ENCODE measurements at regions not wholly inside any gene's neighbourhood (a gene's known extent, or its start where the extent isn't known, plus 50 kb on each side); places are given as distances from the start of the nearest gene placed in this dataset.

DNA sequence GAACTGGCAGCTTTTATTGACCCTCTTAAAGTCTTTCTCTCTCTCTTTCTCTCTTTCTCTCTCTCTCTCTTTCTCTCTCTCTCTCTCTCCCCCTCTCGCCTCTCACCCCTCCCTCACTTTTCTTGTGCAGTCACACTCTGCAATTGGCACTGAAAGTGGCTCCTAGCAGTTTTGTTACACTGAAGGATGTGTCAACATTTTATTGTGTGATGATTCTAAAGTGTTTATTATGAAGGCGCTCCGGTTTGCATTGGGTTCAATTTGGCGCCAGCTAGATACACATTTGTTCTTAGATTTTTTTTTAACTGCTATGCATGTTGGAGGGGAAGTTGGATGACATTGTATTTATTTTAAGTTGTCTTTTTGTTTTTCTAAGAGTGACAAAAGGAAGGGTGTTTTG is 64.0 kb upstream of the CHRM3 start:
- Histone ChIP-seq H3K9me3 (ENCODE audit: insufficient read depth, low read depth, low read length) (no peaks in the 10 kb centered on the region), H3K4me1 (ENCODE audit: insufficient read depth, low read length) (no peaks in the 10 kb centered on the region), H3K4me3 (ENCODE audit: low read length) (no peak overlapping the region), H3K36me3 (ENCODE audit: insufficient read depth, low read depth, low read length) (no peaks in the 10 kb centered on the region), H3K27ac (ENCODE audit: low read length) (no peak overlapping the region), H3K9ac (ENCODE audit: low read depth, low read length) (no peak overlapping the region), H3K27me3 (ENCODE audit: insufficient read depth, low read length) (no peaks in the 10 kb centered on the region)

DNA sequence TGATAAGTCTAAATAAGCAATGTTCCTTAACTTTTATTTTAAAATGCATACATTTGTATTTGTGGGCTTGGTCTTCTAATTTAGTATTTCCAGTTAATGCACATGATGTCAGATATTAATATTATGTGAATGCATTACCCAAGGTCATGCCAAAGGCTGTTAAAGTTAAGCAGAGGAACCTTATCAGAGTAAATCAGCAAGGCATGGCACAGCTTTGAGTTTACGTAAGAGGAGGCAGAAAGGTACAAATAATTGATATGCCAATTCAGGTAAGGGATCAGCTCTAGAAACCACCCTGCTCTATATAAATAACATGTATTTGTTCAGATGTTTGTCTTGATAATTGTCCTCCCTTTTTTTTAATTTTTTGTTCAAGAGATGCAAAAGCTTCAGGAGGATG is 64.5 kb upstream of the CHRM3 start:
- no peak overlapping the region for H3K4me3 ChIP-seq (ENCODE audit: low read length)
- H3K4me1 ChIP-seq (ENCODE audit: insufficient read depth, low read length), result no peaks in the 10 kb centered on the region
- no peaks in the 10 kb centered on the region for H3K9me3 ChIP-seq (ENCODE audit: insufficient read depth, low read depth, low read length)
- H3K9ac ChIP-seq (ENCODE audit: low read depth, low read length), result no peak overlapping the region
- H3K27ac ChIP-seq (ENCODE audit: low read length), result no peak overlapping the region
- no peaks in the 10 kb centered on the region for H3K27me3 ChIP-seq (ENCODE audit: insufficient read depth, low read length)
- no peaks in the 10 kb centered on the region for H3K36me3 ChIP-seq (ENCODE audit: insufficient read depth, low read depth, low read length)

DNA sequence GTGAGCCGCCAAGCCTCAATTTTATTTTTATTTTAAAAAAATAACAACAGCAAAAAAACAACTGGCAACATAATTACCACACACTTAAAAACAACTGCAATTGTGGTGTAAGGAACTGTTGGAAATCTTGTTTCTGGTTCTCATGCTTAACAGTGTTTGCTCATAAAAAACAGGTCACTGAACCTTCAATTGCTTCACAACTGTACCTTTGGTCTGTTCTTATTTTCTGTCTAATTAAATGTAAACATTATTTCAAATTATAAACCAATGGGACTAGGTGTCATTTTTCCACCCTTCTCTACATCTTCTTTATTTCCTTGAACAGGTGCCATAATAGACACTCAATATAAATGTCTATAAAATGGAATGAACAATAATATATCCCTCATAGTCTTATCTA is 68.4 kb upstream of the CHRM3 start:
- H3K27ac ChIP-seq (ENCODE audit: low read length), result no peak overlapping the region
- H3K4me1 ChIP-seq (ENCODE audit: insufficient read depth, low read length), result no peaks in the 10 kb centered on the region
- no peaks in the 10 kb centered on the region for H3K9me3 ChIP-seq (ENCODE audit: insufficient read depth, low read depth, low read length)
- H3K27me3 ChIP-seq (ENCODE audit: insufficient read depth, low read length), result no peaks in the 10 kb centered on the region
- H3K4me3 ChIP-seq (ENCODE audit: low read length), result no peak overlapping the region
- H3K36me3 ChIP-seq (ENCODE audit: insufficient read depth, low read depth, low read length), result no peaks in the 10 kb centered on the region
- no peak overlapping the region for H3K9ac ChIP-seq (ENCODE audit: low read depth, low read length)

DNA sequence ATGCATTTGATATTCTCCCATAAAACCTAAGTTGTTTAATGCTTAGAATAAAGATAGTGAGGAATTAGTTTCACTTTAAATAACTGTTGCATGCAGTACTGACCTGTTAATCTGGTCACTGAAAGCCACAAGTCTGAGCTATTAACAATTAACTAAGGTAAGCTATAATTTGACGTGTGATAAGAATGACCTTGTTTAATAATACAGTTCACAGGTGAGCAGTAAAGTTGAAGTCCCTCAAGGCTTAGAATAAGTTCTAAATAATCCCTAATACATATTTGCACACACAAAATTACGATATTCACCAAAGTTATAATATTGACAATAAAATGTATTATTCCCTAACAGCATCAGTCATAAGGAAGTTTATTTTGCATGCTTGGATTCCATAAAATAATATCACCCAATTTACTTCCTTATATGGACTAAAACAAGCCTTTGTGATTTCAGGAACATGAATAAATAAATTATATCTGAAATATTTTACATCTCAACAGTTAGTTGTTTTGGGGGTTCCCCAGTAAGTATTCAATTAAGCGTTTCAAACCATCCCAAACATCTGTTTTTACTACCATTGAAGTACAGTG is 70.6 kb upstream of the CHRM3 start:
- Histone ChIP-seq H3K9me3 (ENCODE audit: insufficient read depth, low read depth, low read length) (no peaks in the 10 kb centered on the region), H3K36me3 (ENCODE audit: insufficient read depth, low read depth, low read length) (no peaks in the 10 kb centered on the region), H3K4me3 (ENCODE audit: low read length) (no peak overlapping the region), H3K27ac (ENCODE audit: low read length) (no peak overlapping the region), H3K4me1 (ENCODE audit: insufficient read depth, low read length) (no peaks in the 10 kb centered on the region), H3K9ac (ENCODE audit: low read depth, low read length) (no peak overlapping the region), H3K27me3 (ENCODE audit: insufficient read depth, low read length) (no peaks in the 10 kb centered on the region)

DNA sequence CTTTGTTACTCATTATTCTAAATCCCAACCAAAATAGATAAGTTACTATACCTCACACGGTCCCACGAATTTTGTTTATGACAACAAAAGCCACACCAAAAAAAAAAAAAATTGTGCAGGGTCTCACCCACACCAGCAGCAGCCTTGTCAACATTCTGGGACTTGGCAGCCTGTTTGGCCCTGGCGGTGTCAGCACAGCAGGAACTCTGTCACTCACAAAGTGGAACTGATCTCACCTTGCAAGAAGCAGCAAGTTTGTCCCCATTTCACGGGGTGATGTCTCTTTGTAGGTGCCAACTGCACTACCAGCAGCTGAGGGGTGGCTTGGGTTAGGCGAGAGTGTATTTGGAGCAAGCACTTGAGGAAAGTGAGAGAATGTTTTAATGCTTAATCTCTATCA is 75.0 kb upstream of the CHRM3 start:
- Histone ChIP-seq H3K9ac (ENCODE audit: low read depth, low read length) (no peak overlapping the region), H3K4me3 (ENCODE audit: low read length) (no peak overlapping the region), H3K27me3 (ENCODE audit: insufficient read depth, low read length) (no peaks in the 10 kb centered on the region), H3K4me1 (ENCODE audit: insufficient read depth, low read length) (no peaks in the 10 kb centered on the region), H3K27ac (ENCODE audit: low read length) (no peak overlapping the region), H3K9me3 (ENCODE audit: insufficient read depth, low read depth, low read length) (no peaks in the 10 kb centered on the region), H3K36me3 (ENCODE audit: insufficient read depth, low read depth, low read length) (no peaks in the 10 kb centered on the region)

DNA sequence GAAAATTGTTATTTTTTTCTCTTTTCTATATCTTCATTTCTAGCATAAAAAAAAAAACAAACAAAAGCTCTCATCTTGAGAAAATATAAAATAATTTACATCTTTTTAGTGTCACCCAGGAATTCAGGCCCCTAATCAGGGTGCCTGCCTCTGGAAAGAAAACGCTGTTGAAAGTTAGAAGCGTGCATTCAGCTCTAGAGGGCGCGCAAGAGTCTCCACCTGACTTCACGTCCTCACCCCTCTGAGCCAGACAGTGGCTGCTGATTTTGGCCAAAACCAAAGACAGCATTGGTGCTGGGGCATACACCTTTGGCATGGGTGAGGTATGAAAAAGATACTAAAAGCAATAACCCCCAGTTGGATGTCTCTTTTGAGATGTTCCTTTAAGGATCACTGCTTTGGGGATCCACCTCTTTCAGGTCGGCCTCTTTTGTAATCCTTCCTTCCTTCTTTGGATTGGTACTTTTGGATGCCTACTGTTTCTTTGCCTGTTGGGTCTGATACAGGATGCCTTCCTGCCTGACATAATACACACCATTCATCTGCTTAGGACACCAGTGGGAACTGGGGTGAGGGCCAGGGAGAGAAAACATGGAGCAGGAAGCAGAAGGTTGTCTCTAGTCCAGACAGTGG is 77.6 kb upstream of the CHRM3 start:
- H3K36me3 ChIP-seq (ENCODE audit: insufficient read depth, low read depth, low read length), result no peaks in the 10 kb centered on the region
- H3K4me1 ChIP-seq (ENCODE audit: insufficient read depth, low read length), result no peaks in the 10 kb centered on the region
- H3K27me3 ChIP-seq (ENCODE audit: insufficient read depth, low read length), result no peaks in the 10 kb centered on the region
- H3K27ac ChIP-seq (ENCODE audit: low read length), result no peak overlapping the region
- no peak overlapping the region for H3K4me3 ChIP-seq (ENCODE audit: low read length)
- no peaks in the 10 kb centered on the region for H3K9me3 ChIP-seq (ENCODE audit: insufficient read depth, low read depth, low read length)
- H3K9ac ChIP-seq (ENCODE audit: low read depth, low read length), result no peak overlapping the region

DNA sequence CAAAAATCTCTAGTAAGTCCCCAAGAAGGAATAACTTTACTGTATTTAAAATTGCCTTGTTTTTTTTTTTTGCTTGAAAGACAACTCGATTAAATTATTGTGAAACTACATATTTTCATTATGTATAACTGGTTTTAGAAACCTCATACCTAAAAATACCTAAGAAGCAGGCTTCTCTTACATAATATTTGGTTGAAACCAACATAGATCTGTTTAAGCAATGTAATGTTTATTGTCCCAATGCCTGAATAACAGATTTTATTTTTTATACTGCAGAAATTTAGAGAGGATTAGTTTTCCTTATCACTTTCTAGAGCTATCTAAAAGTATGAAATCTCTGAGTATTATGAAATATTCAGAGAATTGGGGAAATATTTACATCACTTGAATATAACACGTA is 78.5 kb upstream of the CHRM3 start:
- no peaks in the 10 kb centered on the region for H3K36me3 ChIP-seq (ENCODE audit: insufficient read depth, low read depth, low read length)
- no peaks in the 10 kb centered on the region for H3K4me1 ChIP-seq (ENCODE audit: insufficient read depth, low read length)
- H3K4me3 ChIP-seq (ENCODE audit: low read length), result no peak overlapping the region
- H3K9me3 ChIP-seq (ENCODE audit: insufficient read depth, low read depth, low read length), result no peaks in the 10 kb centered on the region
- no peak overlapping the region for H3K9ac ChIP-seq (ENCODE audit: low read depth, low read length)
- no peak overlapping the region for H3K27ac ChIP-seq (ENCODE audit: low read length)
- no peaks in the 10 kb centered on the region for H3K27me3 ChIP-seq (ENCODE audit: insufficient read depth, low read length)

DNA sequence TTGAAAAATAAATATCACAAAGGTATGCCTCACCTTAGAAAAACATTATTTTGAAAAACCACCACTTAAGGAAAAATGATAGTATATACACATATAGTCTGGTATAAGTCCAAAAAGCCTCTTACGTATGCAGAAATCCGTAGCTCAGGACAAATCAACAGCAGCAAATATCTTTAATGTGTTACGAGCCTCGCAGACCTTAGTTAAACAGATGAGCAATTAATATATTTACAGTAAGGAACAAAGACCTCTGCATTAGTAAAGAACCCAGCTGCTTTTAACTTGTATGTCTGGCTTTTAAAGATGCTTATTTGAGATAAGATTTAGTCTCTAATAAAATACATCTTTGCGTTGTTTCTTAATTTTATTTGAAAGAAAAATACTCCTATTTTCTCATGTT is 79.9 kb upstream of the CHRM3 start:
- H3K4me1 ChIP-seq (ENCODE audit: insufficient read depth, low read length), result no peaks in the 10 kb centered on the region
- H3K27me3 ChIP-seq (ENCODE audit: insufficient read depth, low read length), result no peaks in the 10 kb centered on the region
- no peak overlapping the region for H3K4me3 ChIP-seq (ENCODE audit: low read length)
- no peaks in the 10 kb centered on the region for H3K36me3 ChIP-seq (ENCODE audit: insufficient read depth, low read depth, low read length)
- no peaks in the 10 kb centered on the region for H3K9me3 ChIP-seq (ENCODE audit: insufficient read depth, low read depth, low read length)
- H3K27ac ChIP-seq (ENCODE audit: low read length), result no peak overlapping the region
- H3K9ac ChIP-seq (ENCODE audit: low read depth, low read length), result no peak overlapping the region

DNA sequence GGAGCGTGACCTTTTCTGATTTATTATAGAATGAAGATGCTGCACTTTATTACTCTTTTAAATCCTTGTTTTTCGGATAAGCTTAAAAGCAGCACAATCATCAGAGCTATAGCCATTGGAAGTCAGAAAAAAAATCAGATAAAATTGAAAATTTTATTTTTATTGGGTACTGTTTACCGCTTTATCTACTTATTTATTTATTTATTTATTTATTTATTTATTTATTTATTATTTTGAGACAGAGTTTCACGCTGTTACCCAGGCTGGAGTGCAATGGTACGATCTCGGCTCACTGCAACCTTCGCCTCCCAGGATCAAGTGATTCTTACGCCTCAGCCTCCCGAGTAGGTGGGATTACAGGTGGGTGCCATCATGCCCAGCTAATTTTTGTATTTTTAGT is 83.1 kb upstream of the CHRM3 start:
- H3K4me1 ChIP-seq (ENCODE audit: insufficient read depth, low read length), result no peaks in the 10 kb centered on the region
- no peak overlapping the region for H3K9ac ChIP-seq (ENCODE audit: low read depth, low read length)

DNA sequence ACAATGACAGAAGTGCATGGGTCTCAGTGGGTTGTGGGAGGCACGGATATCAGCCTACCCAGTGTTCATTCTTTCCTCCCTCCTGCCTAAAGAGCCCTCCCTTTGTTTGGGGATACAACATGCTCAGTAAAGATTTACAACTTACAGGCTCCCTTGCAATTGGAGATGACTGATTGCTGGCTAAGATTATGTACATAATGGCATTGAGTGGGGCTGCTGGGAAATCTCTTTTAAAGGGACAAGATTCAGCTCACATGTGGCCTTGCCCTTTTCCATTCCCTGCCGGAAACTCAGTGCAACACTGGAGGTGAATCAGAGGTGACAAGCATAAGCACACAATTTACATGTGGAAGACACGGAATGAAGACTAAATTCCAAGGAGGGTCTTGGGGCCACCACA is 83.7 kb upstream of the CHRM3 start:
- Histone ChIP-seq H3K27ac (ENCODE audit: low read length) (no peak overlapping the region), H3K27me3 (ENCODE audit: insufficient read depth, low read length) (no peaks in the 10 kb centered on the region), H3K9ac (ENCODE audit: low read depth, low read length) (no peak overlapping the region), H3K9me3 (ENCODE audit: insufficient read depth, low read depth, low read length) (no peaks in the 10 kb centered on the region), H3K4me3 (ENCODE audit: low read length) (no peak overlapping the region), H3K4me1 (ENCODE audit: insufficient read depth, low read length) (no peaks in the 10 kb centered on the region), H3K36me3 (ENCODE audit: insufficient read depth, low read depth, low read length) (no peaks in the 10 kb centered on the region)

More for the DNA sequence above, 83.1 kb upstream of the CHRM3 start:
- Histone ChIP-seq H3K27ac (ENCODE audit: low read length) (no peak overlapping the region), H3K36me3 (ENCODE audit: insufficient read depth, low read depth, low read length) (no peaks in the 10 kb centered on the region), H3K27me3 (ENCODE audit: insufficient read depth, low read length) (no peaks in the 10 kb centered on the region), H3K4me3 (ENCODE audit: low read length) (no peak overlapping the region), H3K9me3 (ENCODE audit: insufficient read depth, low read depth, low read length) (no peaks in the 10 kb centered on the region)

DNA sequence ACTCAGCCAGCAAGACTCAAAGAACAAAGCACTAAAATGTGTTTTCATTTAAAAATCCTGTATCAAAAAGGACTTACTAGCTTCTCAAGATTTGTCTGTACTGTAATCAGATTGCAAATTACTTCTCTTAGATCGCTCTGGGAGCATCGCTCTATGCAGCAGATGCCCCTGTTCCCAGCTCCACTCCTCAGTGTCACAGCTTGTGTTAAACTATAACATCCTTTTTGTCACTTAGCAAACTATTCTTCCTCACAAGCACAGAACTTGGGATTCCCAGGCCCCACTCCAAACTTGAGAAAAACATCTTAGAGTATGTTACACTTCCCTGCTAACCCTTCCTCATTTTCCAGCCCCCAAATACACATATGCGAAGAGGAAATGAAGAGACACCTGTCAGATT is 85.1 kb upstream of the CHRM3 start:
- no peaks in the 10 kb centered on the region for H3K27me3 ChIP-seq (ENCODE audit: insufficient read depth, low read length)
- no peaks in the 10 kb centered on the region for H3K9me3 ChIP-seq (ENCODE audit: insufficient read depth, low read depth, low read length)
- no peak overlapping the region for H3K9ac ChIP-seq (ENCODE audit: low read depth, low read length)
- no peak overlapping the region for H3K27ac ChIP-seq (ENCODE audit: low read length)
- no peak overlapping the region for H3K4me3 ChIP-seq (ENCODE audit: low read length)
- no peaks in the 10 kb centered on the region for H3K4me1 ChIP-seq (ENCODE audit: insufficient read depth, low read length)
- H3K36me3 ChIP-seq (ENCODE audit: insufficient read depth, low read depth, low read length), result no peaks in the 10 kb centered on the region

DNA sequence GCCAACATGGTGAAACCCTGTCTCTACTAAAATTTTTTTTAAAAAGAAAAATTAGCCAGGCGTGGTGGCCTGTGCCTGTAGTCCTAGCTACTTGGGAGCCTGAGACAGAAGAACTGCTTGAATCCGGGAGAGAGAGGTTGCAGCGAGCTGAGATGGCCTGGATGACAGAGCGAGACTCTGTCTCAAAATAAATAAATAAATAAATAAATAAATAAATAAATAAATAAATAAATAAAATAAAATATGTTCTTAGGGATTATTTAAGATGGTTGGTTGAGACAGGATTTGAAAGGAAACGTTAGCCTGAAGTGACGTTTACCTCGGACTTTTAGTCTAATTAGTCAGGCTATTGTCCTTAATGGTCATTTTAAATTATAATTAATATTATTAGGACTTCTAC is 88.5 kb upstream of the CHRM3 start:
- Histone ChIP-seq H3K36me3 (ENCODE audit: insufficient read depth, low read depth, low read length) (no peaks in the 10 kb centered on the region), H3K9ac (ENCODE audit: low read depth, low read length) (no peak overlapping the region), H3K27ac (ENCODE audit: low read length) (no peak overlapping the region), H3K4me3 (ENCODE audit: low read length) (no peak overlapping the region), H3K9me3 (ENCODE audit: insufficient read depth, low read depth, low read length) (no peaks in the 10 kb centered on the region), H3K27me3 (ENCODE audit: insufficient read depth, low read length) (no peaks in the 10 kb centered on the region), H3K4me1 (ENCODE audit: insufficient read depth, low read length) (no peaks in the 10 kb centered on the region)
